ENCODE measurements at regions not wholly inside any gene's neighbourhood (a gene's known extent, or its start where the extent isn't known, plus 50 kb on each side); places are given as distances from the start of the nearest gene placed in this dataset.

GRCh38 chr5:128014578-128014977, 69.0 kb upstream of the SLC12A2 start:
- intact Hi-C loops (cut with micrococcal nuclease): no loop called here
- WGBS (ENCODE audit: insufficient coverage): no CpG with 5 or more reads among the region's 2 CpGs
- no peaks in the 10 kb centered on the region for H3K9me3 ChIP-seq (ENCODE audit: control extremely low read depth in 1 of 3, control insufficient read depth in 2 of 3, insufficient read depth in 1 of 3, low read length in 2 of 3)
- Mint-ChIP-seq H3K9me3 (ENCODE audit: insufficient read depth) (no peaks in the 10 kb centered on the region), H3K4me1 (no peaks in the 10 kb centered on the region), H3K27me3 (no peaks in the 10 kb centered on the region), H3K27ac (no peak overlapping the region), H3K4me3 (no peak overlapping the region)
- no peak overlapping the region for H3K4me3 ChIP-seq (ENCODE audit: control extremely low read depth in 1 of 5, extremely low read depth in 1 of 5, insufficient read depth in 1 of 5, low read depth in 2 of 5, low read length in 4 of 5)
- no peaks in the 10 kb centered on the region for H3K79me2 ChIP-seq (ENCODE audit: control insufficient read depth, insufficient read depth, low read length)
- CTCF ChIA-PET: no interaction called here
- no peak overlapping the region for H3K27ac ChIP-seq (ENCODE audit: low read length in 2 of 2)
- ATAC-seq (ENCODE audit: low read depth) (no peak), DNase-seq (no peak)
- H3K36me3 ChIP-seq (replicated peaks in 1 of 2; ENCODE audit: control extremely low read depth in 1 of 2, control insufficient read depth in 1 of 2, extremely low read depth in 1 of 2, insufficient read depth in 2 of 2, low read length in 1 of 2): peaks cover 0 to 1% of the 10 kb centered on the region in 2 experiments
- no peak overlapping the region for H2AFZ ChIP-seq (ENCODE audit: insufficient read depth, low read depth, low read length, poor library complexity, severe bottlenecking)
- TF ChIP-seq, protein P1, sequence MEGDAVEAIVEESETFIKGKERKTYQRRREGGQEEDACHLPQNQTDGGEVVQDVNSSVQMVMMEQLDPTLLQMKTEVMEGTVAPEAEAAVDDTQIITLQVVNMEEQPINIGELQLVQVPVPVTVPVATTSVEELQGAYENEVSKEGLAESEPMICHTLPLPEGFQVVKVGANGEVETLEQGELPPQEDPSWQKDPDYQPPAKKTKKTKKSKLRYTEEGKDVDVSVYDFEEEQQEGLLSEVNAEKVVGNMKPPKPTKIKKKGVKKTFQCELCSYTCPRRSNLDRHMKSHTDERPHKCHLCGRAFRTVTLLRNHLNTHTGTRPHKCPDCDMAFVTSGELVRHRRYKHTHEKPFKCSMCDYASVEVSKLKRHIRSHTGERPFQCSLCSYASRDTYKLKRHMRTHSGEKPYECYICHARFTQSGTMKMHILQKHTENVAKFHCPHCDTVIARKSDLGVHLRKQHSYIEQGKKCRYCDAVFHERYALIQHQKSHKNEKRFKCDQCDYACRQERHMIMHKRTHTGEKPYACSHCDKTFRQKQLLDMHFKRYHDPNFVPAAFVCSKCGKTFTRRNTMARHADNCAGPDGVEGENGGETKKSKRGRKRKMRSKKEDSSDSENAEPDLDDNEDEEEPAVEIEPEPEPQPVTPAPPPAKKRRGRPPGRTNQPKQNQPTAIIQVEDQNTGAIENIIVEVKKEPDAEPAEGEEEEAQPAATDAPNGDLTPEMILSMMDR (IDR thresholded peaks at IDR 0.05): no peak
- no peak for TF ChIP-seq EZH2 (IDR thresholded peaks at IDR 0.05; ENCODE audit: borderline replicate concordance, insufficient read depth, low read depth, low read length, poor library complexity, severe bottlenecking)
- H3K4me1 ChIP-seq (ENCODE audit: control insufficient read depth in 2 of 2, insufficient read depth in 2 of 2, low read length in 2 of 2): no peaks in the 10 kb centered on the region
- H3K4me2 ChIP-seq (replicated peaks; ENCODE audit: low read depth, low read length, poor library complexity, severe bottlenecking): no peak overlapping the region
- POLR2A ChIA-PET: no interaction called here
- H3K9ac ChIP-seq (ENCODE audit: low read length): no peak overlapping the region
- no peaks in the 10 kb centered on the region for H4K20me1 ChIP-seq (ENCODE audit: control insufficient read depth, insufficient read depth, low read length, poor library complexity, severe bottlenecking)
- H3K27me3 ChIP-seq (replicated peaks in 1 of 4; ENCODE audit: control extremely low read depth in 1 of 4, control insufficient read depth in 3 of 4, insufficient read depth in 4 of 4, low read length in 3 of 4): no peaks in the 10 kb centered on the region

DNA sequence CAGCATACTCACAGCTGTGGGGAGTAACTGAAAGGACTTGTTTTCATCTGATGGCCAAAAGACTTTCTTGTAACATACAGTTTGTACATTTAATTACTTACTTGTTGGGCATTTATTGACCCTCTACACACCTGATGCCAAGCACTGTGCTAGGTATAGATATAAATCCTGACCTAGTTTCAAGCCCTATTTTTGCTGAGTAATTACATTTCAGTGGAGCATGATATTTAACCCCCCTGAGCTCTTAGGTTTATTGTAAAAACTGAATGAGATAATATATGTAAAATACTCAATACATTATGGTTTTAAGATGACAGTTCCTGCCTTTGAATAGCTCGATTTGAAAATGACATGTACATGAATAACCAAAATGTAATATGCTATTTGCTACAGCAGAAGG, 68.1 kb upstream of the SLC12A2 start:
- Mint-ChIP-seq H3K4me3 (no peak overlapping the region), H3K27ac (no peak overlapping the region), H3K9me3 (ENCODE audit: insufficient read depth) (no peaks in the 10 kb centered on the region), H3K27me3 (no peaks in the 10 kb centered on the region), H3K4me1 (no peaks in the 10 kb centered on the region)
- Histone ChIP-seq H3K79me2 (ENCODE audit: control insufficient read depth, insufficient read depth, low read length) (no peaks in the 10 kb centered on the region), H3K36me3 (replicated peaks in 1 of 2; ENCODE audit: control extremely low read depth in 1 of 2, control insufficient read depth in 1 of 2, extremely low read depth in 1 of 2, insufficient read depth in 2 of 2, low read length in 1 of 2) (peaks cover 0 to 1% of the 10 kb centered on the region in 2 experiments), H3K27me3 (replicated peaks in 1 of 4; ENCODE audit: control extremely low read depth in 1 of 4, control insufficient read depth in 3 of 4, insufficient read depth in 4 of 4, low read length in 3 of 4) (no peaks in the 10 kb centered on the region), H3K27ac (ENCODE audit: low read length in 2 of 2) (no peak overlapping the region), H4K20me1 (ENCODE audit: control insufficient read depth, insufficient read depth, low read length, poor library complexity, severe bottlenecking) (no peaks in the 10 kb centered on the region), H3K4me2 (replicated peaks; ENCODE audit: low read depth, low read length, poor library complexity, severe bottlenecking) (no peak overlapping the region), H3K9me3 (ENCODE audit: control extremely low read depth in 1 of 3, control insufficient read depth in 2 of 3, insufficient read depth in 1 of 3, low read length in 2 of 3) (no peaks in the 10 kb centered on the region), H3K9ac (ENCODE audit: low read length) (no peak overlapping the region), H3K4me3 (ENCODE audit: control extremely low read depth in 1 of 5, extremely low read depth in 1 of 5, insufficient read depth in 1 of 5, low read depth in 2 of 5, low read length in 4 of 5) (no peak overlapping the region), H3K4me1 (ENCODE audit: control insufficient read depth in 2 of 2, insufficient read depth in 2 of 2, low read length in 2 of 2) (no peaks in the 10 kb centered on the region), H2AFZ (ENCODE audit: insufficient read depth, low read depth, low read length, poor library complexity, severe bottlenecking) (no peak overlapping the region)
- POLR2A ChIA-PET: no interaction called here
- WGBS (ENCODE audit: insufficient coverage): no CpG with 5 or more reads among the region's 1 CpG
- intact Hi-C loops (cut with micrococcal nuclease): no loop called here
- no peak for DNase-seq
- TF ChIP-seq, protein P1 (IDR thresholded peaks at IDR 0.05): no peak
- no peak for TF ChIP-seq EZH2 (IDR thresholded peaks at IDR 0.05; ENCODE audit: borderline replicate concordance, insufficient read depth, low read depth, low read length, poor library complexity, severe bottlenecking)
- no peak for ATAC-seq (ENCODE audit: low read depth)
- CTCF ChIA-PET: no interaction called here
